GM21447 (cell line): ENCODE measurements at regions not wholly inside any gene's neighbourhood (a gene's known extent, or its start where the extent isn't known, plus 50 kb on each side); places are given as distances from the start of the nearest gene placed in this dataset.
"Not testable (repeated sequence)": the region's sequence is repeated elsewhere in the genome, so short reads cannot be mapped to it uniquely, and the experiment has no call there.

Experiments
- ATAC-seq: cut with Tn5 transposase; IDR thresholded peaks from one replicate; pipeline ENCODE4 v1.9.1; 2021; ENCODE audit not compliant: unreplicated experiment

GRCh38 chr6:57984575-57984974 is 667.1 kb downstream of the PRIM2 start:
- not testable (repeated sequence) for ATAC-seq

- not testable (repeated sequence) for ATAC-seq
Measured at GRCh38 chr6:57985734-57986133, 668.3 kb downstream of the PRIM2 start.

GRCh38 chr6:57986584-57986983 is 669.2 kb downstream of the PRIM2 start:
- ATAC-seq, result peak; percentile 99

- ATAC-seq, result not testable (repeated sequence)
Measured at GRCh38 chr6:57989520-57990080, 672.2 kb downstream of the PRIM2 start.

- ATAC-seq, result not testable (repeated sequence)
Measured at GRCh38 chr6:57998858-57999619, 681.6 kb downstream of the PRIM2 start.

GRCh38 chr6:58000233-58000632 is 682.8 kb downstream of the PRIM2 start:
- ATAC-seq, result not testable (repeated sequence)

- not testable (repeated sequence) for ATAC-seq
Measured at GRCh38 chr6:58003417-58004167, 686.2 kb downstream of the PRIM2 start.

GRCh38 chr6:58007334-58008000 is 690.0 kb downstream of the PRIM2 start:
- ATAC-seq, result not testable (repeated sequence)

GRCh38 chr6:58008001-58008335 is 690.5 kb downstream of the PRIM2 start:
- ATAC-seq, result not testable (repeated sequence)

- not testable (repeated sequence) for ATAC-seq
Measured at GRCh38 chr6:58011954-58012600, 694.6 kb downstream of the PRIM2 start.

- not testable (repeated sequence) for ATAC-seq
Measured at GRCh38 chr6:58016614-58017013, 699.2 kb downstream of the PRIM2 start.

GRCh38 chr6:58028188-58028587 is 710.8 kb downstream of the PRIM2 start:
- not testable (repeated sequence) for ATAC-seq

- ATAC-seq, result not testable (repeated sequence)
Measured at GRCh38 chr6:58038213-58038612, 720.8 kb downstream of the PRIM2 start.

- ATAC-seq, result not testable (repeated sequence)
Measured at GRCh38 chr6:58046584-58046983, 729.2 kb downstream of the PRIM2 start.

- not testable (repeated sequence) for ATAC-seq
Measured at GRCh38 chr6:58047389-58047788, 730.0 kb downstream of the PRIM2 start.

- ATAC-seq, result not testable (repeated sequence)
Measured at GRCh38 chr6:58047865-58048264, 730.4 kb downstream of the PRIM2 start.

- not testable (repeated sequence) for ATAC-seq
Measured at GRCh38 chr6:58055465-58056176, 738.2 kb downstream of the PRIM2 start.

GRCh38 chr6:58059701-58060100 is 742.3 kb downstream of the PRIM2 start:
- not testable (repeated sequence) for ATAC-seq

- not testable (repeated sequence) for ATAC-seq
Measured at GRCh38 chr6:58063542-58063941, 746.1 kb downstream of the PRIM2 start.
